MM.1S (cell line): ENCODE measurements at regions not wholly inside any gene's neighbourhood (a gene's known extent, or its start where the extent isn't known, plus 50 kb on each side); places are given as distances from the start of the nearest gene placed in this dataset.

Experiments
- DNase-seq: peaks from one replicate; pipeline ENCODE4 v3.0.0-alpha.2; 2015
- H2AFZ ChIP-seq: fragments of 300-600 bp; sonication (generic); 2 replicates; pipeline ENCODE4 v1.6.0; 2016; ENCODE audit warnings: antibody characterized with exemption, low read length
- H3F3A ChIP-seq: fragments of 300-600 bp; sonication (generic); 2 replicates; pipeline ENCODE4 v1.6.1; 2016; ENCODE audit warnings: mild to moderate bottlenecking, antibody characterized with exemption, low read length, moderate library complexity, mixed read lengths; ENCODE audit not compliant: insufficient read depth
- H3K27ac ChIP-seq: fragments of 300-600 bp; sonication (generic); 2 replicates; pipeline ENCODE4 v1.5.1; 2016; ENCODE audit warnings: mild to moderate bottlenecking, low read length
- H3K27me3 ChIP-seq: fragments of 300-600 bp; sonication (generic); replicated peaks from 2 replicates; pipeline ENCODE4 v1.6.0; 2016; ENCODE audit warnings: low read length; ENCODE audit not compliant: insufficient read depth
- H3K36me3 ChIP-seq: fragments of 300-600 bp; sonication (generic); replicated peaks from 2 replicates; pipeline ENCODE4 v1.6.1; 2016; ENCODE audit warnings: mild to moderate bottlenecking, low read length, mixed read lengths; ENCODE audit not compliant: insufficient read depth
- H3K4me1 ChIP-seq: fragments of 300-600 bp; sonication (generic); 2 replicates; pipeline ENCODE4 v1.6.1; 2016; ENCODE audit warnings: low read length, mixed read lengths
- H3K4me2 ChIP-seq: fragments of 300-600 bp; sonication (generic); 2 replicates; pipeline ENCODE4 v1.6.0; 2016; ENCODE audit warnings: low read depth, low read length
- H3K4me3 ChIP-seq: fragments of 300-600 bp; sonication (generic); 2 replicates; pipeline ENCODE4 v1.5.1; 2016; ENCODE audit warnings: low read length, mixed read lengths
- H3K79me2 ChIP-seq: fragments of 300-600 bp; sonication (generic); 2 replicates; pipeline ENCODE4 v1.6.1; 2016; ENCODE audit warnings: mixed run types, low read length, mixed read lengths
- H3K9ac ChIP-seq: fragments of 300-600 bp; sonication (generic); 2 replicates; pipeline ENCODE4 v1.6.1; 2016; ENCODE audit warnings: low read length, mixed read lengths
- H3K9me2 ChIP-seq: fragments of 300-600 bp; sonication (generic); replicated peaks from 2 replicates; pipeline ENCODE4 v1.6.1; 2016; ENCODE audit warnings: mild to moderate bottlenecking, low read length, mixed read lengths; ENCODE audit not compliant: insufficient read depth
- H3K9me3 ChIP-seq: fragments of 300-600 bp; sonication (generic); replicated peaks from 2 replicates; pipeline ENCODE4 v1.6.1; 2016; ENCODE audit warnings: mild to moderate bottlenecking, low read length, mixed read lengths; ENCODE audit not compliant: insufficient read depth
- H4K20me1 ChIP-seq: fragments of 300-600 bp; sonication (generic); 2 replicates; pipeline ENCODE4 v1.6.1; 2016; ENCODE audit warnings: mild to moderate bottlenecking, low read length, moderate library complexity, mixed read lengths; ENCODE audit not compliant: insufficient read depth
- CTCF ChIP-seq: fragments of 300-600 bp; sonication (generic); IDR thresholded peaks from 2 replicates; pipeline ENCODE4 v1.5.1; 2016; ENCODE audit warnings: antibody characterized with exemption, low read length, mixed read lengths
- EZH2 ChIP-seq: fragments of 300-600 bp; sonication (generic); optimal IDR thresholded peaks from 2 replicates; pipeline ENCODE3; 2017; ENCODE audit warnings: low read depth, mild to moderate bottlenecking, antibody characterized with exemption, low read length, mixed read lengths
- EZH2phosphoT487 ChIP-seq: fragments of 300-600 bp; sonication (generic); IDR thresholded peaks from 2 replicates; pipeline ENCODE4 v1.6.1; 2018; ENCODE audit warnings: antibody characterized with exemption, low read length

GRCh38 chr20:40449144-40449690, 239.8 kb downstream of the MAFB start:
- Histone ChIP-seq H4K20me1 (no peaks in the 10 kb centered on the region), H3K9ac (no peak overlapping the region), H3K4me1 (no peaks in the 10 kb centered on the region), H3K27ac (no peak overlapping the region), H3K9me2 (no peaks in the 10 kb centered on the region), H3K27me3 (no peaks in the 10 kb centered on the region), H3K4me3 (no peak overlapping the region), H3K4me2 (no peak overlapping the region), H3F3A (no peaks in the 10 kb centered on the region), H2AFZ (no peak overlapping the region), H3K36me3 (no peaks in the 10 kb centered on the region), H3K79me2 (no peaks in the 10 kb centered on the region), H3K9me3 (no peaks in the 10 kb centered on the region)
- no peak for DNase-seq
- TF ChIP-seq EZH2phosphoT487: no peak
- no peak for TF ChIP-seq CTCF
- TF ChIP-seq EZH2: no peak

GRCh38 chr20:40446888-40447287, 242.1 kb downstream of the MAFB start:
- no peaks in the 10 kb centered on the region for H3F3A ChIP-seq
- H2AFZ ChIP-seq: no peak overlapping the region
- H3K9ac ChIP-seq: no peak overlapping the region
- H3K79me2 ChIP-seq: no peaks in the 10 kb centered on the region
- no peak overlapping the region for H3K4me2 ChIP-seq
- no peak for DNase-seq
- H3K4me1 ChIP-seq: no peaks in the 10 kb centered on the region
- no peaks in the 10 kb centered on the region for H3K9me3 ChIP-seq
- no peaks in the 10 kb centered on the region for H3K36me3 ChIP-seq
- H4K20me1 ChIP-seq: no peaks in the 10 kb centered on the region
- no peak overlapping the region for H3K27ac ChIP-seq
- no peaks in the 10 kb centered on the region for H3K27me3 ChIP-seq
- H3K4me3 ChIP-seq: no peak overlapping the region
- no peaks in the 10 kb centered on the region for H3K9me2 ChIP-seq
- TF ChIP-seq CTCF (no peak), EZH2phosphoT487 (no peak), EZH2 (no peak)

GRCh38 chr20:40444516-40444915, 244.5 kb downstream of the MAFB start:
- no peaks in the 10 kb centered on the region for H3K27me3 ChIP-seq
- DNase-seq: no peak

More at GRCh38 chr20:40444516-40444915, 244.5 kb downstream of the MAFB start:
- Histone ChIP-seq H3K4me1 (no peaks in the 10 kb centered on the region), H3K27ac (no peak overlapping the region), H3K9ac (no peak overlapping the region), H4K20me1 (no peaks in the 10 kb centered on the region), H3K9me3 (no peaks in the 10 kb centered on the region), H3F3A (no peaks in the 10 kb centered on the region), H3K9me2 (no peaks in the 10 kb centered on the region), H3K36me3 (no peaks in the 10 kb centered on the region), H3K4me3 (no peak overlapping the region), H3K79me2 (no peaks in the 10 kb centered on the region), H2AFZ (no peak overlapping the region), H3K4me2 (no peak overlapping the region)
- no peak for TF ChIP-seq CTCF
- TF ChIP-seq EZH2phosphoT487: no peak
